Transverse colon (tissue), 4 donors: ENCODE measurements at regions not wholly inside any gene's neighbourhood (a gene's known extent, or its start where the extent isn't known, plus 50 kb on each side); places are given as distances from the start of the nearest gene placed in this dataset.

Source experiments
- DNase-seq: peaks from one replicate; pipeline ENCODE4 v3.0.0-alpha.2; 2019
- H3K27ac ChIP-seq, 4 donors: fragments of 200-600 bp; sonication (generic); 2 replicates each; pipeline ENCODE4 v1.5.1; 2016 to 2018; ENCODE audit warnings: inconsistent platforms in 4 of 4
- H3K27me3 ChIP-seq: fragments of 200-600 bp; sonication (generic); 2 replicates; pipeline ENCODE4 v1.5.1; 2017; ENCODE audit warnings: inconsistent platforms
- H3K36me3 ChIP-seq, 4 donors: fragments of 200-600 bp; sonication (generic); 2 replicates each; pipeline ENCODE4 v1.5.1; 2017 to 2019; ENCODE audit warnings: inconsistent platforms in 4 of 4
- H3K4me1 ChIP-seq, 4 donors: fragments of 200-600 bp; sonication (generic); 2 replicates each; pipeline ENCODE4 v1.5.1; 2017 to 2020; ENCODE audit warnings: inconsistent platforms in 4 of 4
- H3K4me3 ChIP-seq, 4 donors: fragments of 200-600 bp; sonication (generic); 1 replicate in 1 of 4; 2 replicates in 3 of 4; pipeline versions ENCODE4 v1.5.1 to v1.6.1; 2017 to 2019; ENCODE audit warnings: inconsistent platforms in 4 of 4
- H3K9me3 ChIP-seq, 2 donors: fragments of 200-600 bp; sonication (generic); 2 replicates each; pipeline ENCODE4 v1.5.1; 2017 to 2019; ENCODE audit warnings: inconsistent platforms in 2 of 2
- CTCF ChIP-seq, 5 experiments: fragments of 200-600 bp in 3 of 5; fragments of 450-650 bp in 2 of 5; sonication (generic) in 3 of 5; IDR thresholded peaks; 1 replicate in 2 of 5; 2 replicates in 3 of 5; pipeline ENCODE4 v1.5.1; 2016 to 2017; ENCODE audit warnings: antibody characterized with exemption in 5 of 5, inconsistent platforms in 3 of 5, mild to moderate bottlenecking in 2 of 5, moderate library complexity in 1 of 5
- EP300 ChIP-seq: sonication (generic); formaldehyde crosslinking; IDR thresholded peaks from one replicate; pipeline ENCODE4 v1.6.1; 2017; ENCODE audit warnings: antibody characterized with exemption, low read depth
- POLR2A ChIP-seq: fragments of 450-650 bp; IDR thresholded peaks from one replicate; pipeline ENCODE4 v1.6.1; 2016; ENCODE audit warnings: antibody characterized with exemption, mild to moderate bottlenecking, moderate library complexity
- POLR2AphosphoS5 ChIP-seq, 3 donors: sonication (generic); formaldehyde crosslinking; IDR thresholded peaks; one replicate each; pipeline ENCODE4 v1.6.1; 2016; ENCODE audit warnings: antibody characterized with exemption in 3 of 3
- WGBS, 2 donors: methylation state at CpG; one replicate each; pipeline ENCODE4 v1.1.5; 2018; ENCODE audit warnings: low coverage in 1 of 2; 5-methylcytosine and 5-hydroxymethylcytosine counted together
- in situ Hi-C, 4 donors: fragments of 200-750 bp; cut with MboI; loops; one replicate each; pipeline versions ENCODE4 v1.15.0 to v1.15.1; 2017; ENCODE audit warnings: low sequenced_read_pairs in 3 of 4, low pct_ligation_motif_present in 1 of 4, low pct_unique_long_range_greater_than_20kb in 1 of 4
- intact Hi-C: fragments of 100-400 bp; cut with DNase I; formaldehyde crosslinking; loops from one replicate; pipeline ENCODE4 v1.15.1; 2023; ENCODE audit warnings: low total_unique reads

DNA sequence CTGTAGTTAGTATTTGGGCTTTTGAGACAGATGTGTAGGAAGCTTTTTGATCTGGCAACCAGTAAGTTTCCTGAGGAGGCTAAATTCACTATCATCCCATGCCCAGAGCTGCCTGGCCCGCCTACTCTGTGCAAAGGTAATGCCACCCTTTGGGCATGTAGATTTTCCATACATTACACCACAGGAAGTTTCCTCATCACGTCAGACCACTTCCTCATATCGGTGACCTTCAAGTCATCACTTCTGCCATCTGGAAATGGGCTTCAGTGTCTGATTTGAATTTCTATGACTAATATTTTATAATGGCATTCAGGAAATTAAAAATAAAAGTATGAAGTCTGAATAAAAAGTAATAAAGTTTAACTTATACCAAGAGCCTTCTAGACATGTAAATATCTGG, 825.4 kb downstream of the DCDC2C start:
- peaks cover 0 to 6% of the 10 kb centered on the region in 2 donors for H3K9me3 ChIP-seq
- H3K36me3 ChIP-seq, result no peaks in the 10 kb centered on the region
- no peak overlapping the region for H3K27ac ChIP-seq
- no peak for DNase-seq
- in situ Hi-C loops, result no loop called here
- H3K4me1 ChIP-seq, result no peaks in the 10 kb centered on the region
- 68% methylated on average over 3 of the region's 3 CpGs; no CpG with 5 or more reads in 1 of the 2 donors for WGBS, 2 donors
- intact Hi-C loops, result no loop called here
- TF ChIP-seq POLR2AphosphoS5 (IDR thresholded peaks at IDR 0.05) (no peak), CTCF (IDR thresholded peaks at IDR 0.05) (no peak), EP300 (no peak), POLR2A (no peak)
- H3K4me3 ChIP-seq, result no peak overlapping the region
- no peaks in the 10 kb centered on the region for H3K27me3 ChIP-seq

DNA sequence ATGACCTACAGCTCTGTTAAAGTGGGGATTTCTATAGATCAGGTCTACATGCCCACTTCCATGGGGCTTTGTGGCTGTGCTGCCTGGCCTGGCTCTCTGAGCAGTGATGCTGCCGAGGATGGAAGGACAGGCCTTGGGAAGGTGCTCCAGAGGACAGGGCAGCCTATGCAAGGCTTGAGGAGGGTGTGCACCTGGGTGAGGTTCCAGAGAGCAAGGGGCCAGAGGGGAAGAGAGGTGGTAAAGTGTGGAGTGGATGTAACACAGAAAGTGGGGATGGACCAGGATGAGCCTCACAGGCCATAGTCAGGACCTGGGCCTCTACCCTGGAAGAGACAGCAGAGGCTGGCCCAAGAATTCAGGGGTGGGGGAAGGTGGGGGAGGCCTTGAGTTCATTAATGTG, 826.4 kb downstream of the DCDC2C start:
- TF ChIP-seq POLR2A (no peak), CTCF (IDR thresholded peaks at IDR 0.05) (no peak), POLR2AphosphoS5 (IDR thresholded peaks at IDR 0.05) (no peak), EP300 (no peak)
- intact Hi-C loops, result no loop called here

GRCh38 chr2:4530231-4530630, 826.9 kb downstream of the DCDC2C start:
- in situ Hi-C loops, result no loop called here
- no peak for DNase-seq
- no peaks in the 10 kb centered on the region for H3K4me1 ChIP-seq
- H3K9me3 ChIP-seq, result peaks cover 0 to 6% of the 10 kb centered on the region in 2 donors
- H3K27ac ChIP-seq, result no peak overlapping the region
- H3K36me3 ChIP-seq, result no peaks in the 10 kb centered on the region
- H3K4me3 ChIP-seq, result no peak overlapping the region
- intact Hi-C loops, result no loop called here
- WGBS, 2 donors, result 69 to 73% methylated on average over 5 to 9 of the region's 9 CpGs
- no peak for TF ChIP-seq POLR2A
- TF ChIP-seq EP300, result no peak
- no peak for TF ChIP-seq POLR2AphosphoS5 (IDR thresholded peaks at IDR 0.05)
- TF ChIP-seq CTCF (IDR thresholded peaks at IDR 0.05), result no peak
- no peaks in the 10 kb centered on the region for H3K27me3 ChIP-seq

More for the DNA sequence above, 826.4 kb downstream of the DCDC2C start:
- in situ Hi-C loops, result no loop called here
- H3K4me1 ChIP-seq, result no peaks in the 10 kb centered on the region
- no peaks in the 10 kb centered on the region for H3K36me3 ChIP-seq
- 94% methylated on average over 1 of the region's 1 CpG; no CpG with 5 or more reads in 1 of the 2 donors for WGBS, 2 donors
- no peaks in the 10 kb centered on the region for H3K27me3 ChIP-seq
- H3K4me3 ChIP-seq, result no peak overlapping the region
- peaks cover 0 to 6% of the 10 kb centered on the region in 2 donors for H3K9me3 ChIP-seq
- no peak overlapping the region for H3K27ac ChIP-seq
- DNase-seq, result no peak

- Histone ChIP-seq H3K27me3 (no peaks in the 10 kb centered on the region), H3K4me3 (no peak overlapping the region), H3K36me3 (no peaks in the 10 kb centered on the region), H3K9me3 (peaks cover 0 to 6% of the 10 kb centered on the region in 2 donors), H3K27ac (no peak overlapping the region), H3K4me1 (no peaks in the 10 kb centered on the region)
- 76% methylated on average over 2 of the region's 2 CpGs; no CpG with 5 or more reads in 1 of the 2 donors for WGBS, 2 donors
- TF ChIP-seq POLR2A (no peak), POLR2AphosphoS5 (IDR thresholded peaks at IDR 0.05) (no peak), EP300 (no peak)
- intact Hi-C loops, result no loop called here
- in situ Hi-C loops, result no loop called here
- no peak for DNase-seq
These were observed 830.4 kb downstream of the DCDC2C start for GRCh38 chr2:4533806-4534205.

GRCh38 chr2:4539121-4539520, 835.7 kb downstream of the DCDC2C start:
- DNase-seq, result no peak
- no peaks in the 10 kb centered on the region for H3K4me1 ChIP-seq
- no peaks in the 10 kb centered on the region for H3K27me3 ChIP-seq
- TF ChIP-seq EP300 (no peak), CTCF (IDR thresholded peaks at IDR 0.05) (no peak), POLR2AphosphoS5 (IDR thresholded peaks at IDR 0.05) (no peak), POLR2A (no peak)
- no peaks in the 10 kb centered on the region for H3K9me3 ChIP-seq
- whole genome bisulfite sequencing, 2 donors, result 82 to 88% methylated on average over 4 to 9 of the region's 9 CpGs
- in situ Hi-C loops, result no loop called here
- H3K27ac ChIP-seq, result no peak overlapping the region
- intact Hi-C loops, result no loop called here
- H3K4me3 ChIP-seq, result no peak overlapping the region
- H3K36me3 ChIP-seq, result no peaks in the 10 kb centered on the region
